ENCODE measurements at regions not wholly inside any gene's neighbourhood (a gene's known extent, or its start where the extent isn't known, plus 50 kb on each side); places are given as distances from the start of the nearest gene placed in this dataset.

DNA sequence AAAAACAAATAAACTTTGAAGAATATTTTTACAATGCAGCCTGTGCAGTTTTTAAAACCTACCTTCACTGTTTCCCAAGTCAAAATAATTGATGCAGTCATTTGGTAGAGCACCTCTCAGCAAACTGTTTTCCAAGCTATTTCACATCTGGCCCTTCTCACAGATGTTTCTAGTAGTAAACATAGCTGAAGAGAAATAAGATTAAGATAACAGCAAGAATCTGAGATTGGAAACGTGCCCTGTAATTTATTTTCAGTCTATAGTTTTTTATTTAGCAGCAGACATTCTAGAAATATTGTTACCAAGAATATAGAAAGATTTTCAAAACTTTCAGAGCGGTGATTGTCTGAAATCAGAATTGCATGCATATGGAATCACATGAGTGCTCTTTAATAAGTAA is 440.2 kb downstream of the TRIB2 start:
- TF ChIP-seq POLR2AphosphoS5 (IDR thresholded peaks at IDR 0.05) (no peak), CTCF (IDR thresholded peaks at IDR 0.05) (no peak), POLR2A (IDR thresholded peaks at IDR 0.05) (no peak), EP300 (IDR thresholded peaks at IDR 0.05; ENCODE audit: low read depth) (no peak)
